Femur (tissue), 1 donor: ENCODE measurements at regions not wholly inside any gene's neighbourhood (a gene's known extent, or its start where the extent isn't known, plus 50 kb on each side); places are given as distances from the start of the nearest gene placed in this dataset.

Experiments
- DNase-seq: peaks from one replicate; pipeline ENCODE4 v3.0.0-alpha.2; 2017

DNA sequence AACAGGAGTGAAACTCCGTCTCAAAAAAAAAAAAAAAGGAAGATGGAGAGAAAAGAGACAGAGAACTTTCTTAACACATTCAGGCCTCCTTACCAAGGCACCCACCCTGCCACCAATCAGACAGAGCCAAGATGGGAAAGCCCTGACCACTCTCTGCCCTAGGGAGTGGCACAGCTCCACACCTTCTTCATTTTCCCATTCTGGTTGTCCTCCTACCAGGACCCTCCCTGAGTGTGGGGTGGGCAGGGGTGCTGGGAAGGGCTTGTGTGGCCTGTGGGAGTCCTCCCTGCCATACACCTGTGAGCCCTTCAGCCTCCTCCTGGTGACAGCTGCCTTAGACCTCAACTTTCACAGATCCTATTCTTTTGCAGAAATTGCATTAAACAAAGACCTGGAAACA, 513.6 kb downstream of the BCL11B start:
- no peak for DNase-seq

- DNase-seq, result no peak
These were observed 510.0 kb downstream of the BCL11B start for GRCh38 chr14:98761993-98762392.

- DNase-seq, result no peak
These were observed 505.2 kb downstream of the BCL11B start for GRCh38 chr14:98766818-98767217.

DNA sequence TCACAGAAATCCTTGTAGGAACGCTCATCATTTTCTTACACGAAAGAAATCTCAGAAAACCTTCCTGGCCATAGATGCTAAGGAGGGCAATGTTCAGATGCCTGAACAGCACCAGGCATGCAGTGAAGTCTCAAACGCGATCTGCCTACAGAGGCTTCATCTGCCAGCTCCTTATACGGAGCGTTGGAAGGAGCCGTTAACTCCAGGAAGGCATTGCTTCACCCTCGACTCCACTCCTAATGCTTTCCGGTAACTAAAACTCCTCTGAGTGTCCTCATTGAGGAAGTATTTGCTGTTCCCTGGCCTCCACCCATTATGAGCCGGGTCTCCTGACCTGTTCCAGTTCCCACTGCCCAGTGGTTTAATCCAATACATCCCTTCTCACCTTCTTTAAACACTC, 502.7 kb downstream of the BCL11B start:
- DNase-seq, result no peak

DNA sequence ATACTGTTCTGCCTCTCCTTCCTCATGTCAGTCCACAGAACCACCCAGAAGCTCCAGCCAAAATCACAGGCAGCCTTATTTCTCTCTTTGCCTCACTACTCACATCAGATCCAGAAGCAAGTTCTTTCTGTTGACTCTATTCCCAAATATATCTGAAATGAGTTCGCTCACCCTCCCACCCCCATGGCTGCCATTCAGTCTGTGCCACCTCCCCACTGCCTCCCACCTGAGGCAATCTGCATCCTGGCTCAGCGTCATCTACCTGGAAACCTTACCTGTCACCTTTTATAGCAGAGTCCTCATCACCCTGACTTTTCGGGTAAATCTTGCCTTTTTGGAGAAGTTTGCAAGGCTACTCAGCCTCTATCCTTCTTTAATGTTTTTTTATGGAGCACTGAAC, 501.8 kb downstream of the BCL11B start:
- no peak for DNase-seq

GRCh38 chr14:98773814-98774213, 498.2 kb downstream of the BCL11B start:
- DNase-seq, result no peak

- no peak for DNase-seq
These were observed 496.1 kb downstream of the BCL11B start for GRCh38 chr14:98775892-98776291.

DNA sequence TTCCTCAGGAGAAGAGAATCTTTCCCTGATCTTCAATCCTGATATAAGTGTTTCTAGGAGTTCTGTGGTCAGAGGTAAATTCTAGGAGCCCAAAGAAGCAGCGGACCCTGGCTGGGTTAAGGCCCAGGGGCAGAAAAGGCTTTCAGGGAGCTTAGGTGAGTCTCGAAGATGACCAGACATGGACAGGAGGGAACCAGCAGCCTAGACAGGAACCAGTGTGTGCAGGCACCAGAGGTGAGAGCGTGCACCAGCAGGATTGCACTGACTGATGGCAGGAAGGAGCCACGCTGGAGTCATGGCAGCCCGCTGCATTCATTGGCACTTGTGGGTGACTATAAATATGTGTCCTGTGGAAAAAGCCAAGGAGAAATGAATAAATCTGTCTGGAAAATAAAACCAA, 489.9 kb downstream of the BCL11B start:
- DNase-seq, result no peak

DNA sequence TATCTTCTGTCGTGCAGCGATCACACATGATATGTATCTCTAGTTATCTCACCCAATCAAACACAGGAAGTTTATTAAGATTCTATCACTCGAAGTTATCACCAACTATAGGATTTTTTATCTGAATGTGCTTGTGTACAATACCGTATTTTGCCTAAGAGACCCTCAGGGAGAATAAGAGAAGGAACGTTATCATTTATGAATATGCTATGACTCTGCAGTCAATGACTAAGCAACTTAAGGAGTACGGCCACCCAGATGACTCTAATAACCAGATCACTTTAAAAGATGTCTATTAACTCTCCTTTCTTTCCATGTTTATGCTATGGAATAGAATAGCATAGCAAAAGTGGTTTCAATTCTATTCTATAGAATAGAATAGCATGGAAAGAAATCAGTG, 486.4 kb downstream of the BCL11B start:
- no peak for DNase-seq

DNA sequence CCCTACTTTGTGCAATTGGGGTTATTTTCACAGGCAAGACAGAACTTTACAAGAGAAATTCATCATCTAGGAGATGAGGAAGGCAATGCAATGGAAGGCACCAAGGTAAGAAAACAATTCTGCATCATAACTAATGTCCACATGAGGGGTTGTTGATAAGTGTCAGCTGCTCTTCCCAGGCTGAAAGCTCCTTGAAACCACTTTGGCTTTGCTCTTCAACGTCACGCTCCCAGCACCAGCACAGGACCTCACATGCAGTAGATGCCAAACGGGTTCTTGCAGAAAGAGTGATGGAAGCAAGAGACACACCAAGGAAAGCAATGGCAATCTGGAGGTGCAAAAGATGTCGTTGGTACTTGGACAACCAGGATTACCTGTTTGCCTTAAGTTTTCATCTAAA, 485.5 kb downstream of the BCL11B start:
- DNase-seq, result no peak

DNA sequence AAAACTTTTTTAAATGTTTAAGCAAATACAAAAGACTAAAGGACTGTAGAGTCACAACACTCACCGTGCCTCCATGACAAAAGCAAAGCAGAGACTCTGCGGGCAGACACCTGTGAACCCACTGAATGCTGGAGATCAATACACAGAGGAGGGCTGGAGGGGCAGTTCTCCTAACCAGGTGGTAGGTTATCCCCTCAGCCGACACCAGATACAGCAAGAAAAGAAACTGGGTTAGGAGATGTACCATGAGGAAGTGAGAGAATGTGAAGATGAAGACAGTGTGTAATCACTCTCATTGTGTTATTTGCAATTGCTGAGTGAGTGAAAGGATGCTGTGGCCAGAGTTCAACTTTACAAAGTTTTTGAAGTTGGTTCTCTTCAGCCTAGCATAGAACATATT, 480.3 kb downstream of the BCL11B start:
- no peak for DNase-seq

- no peak for DNase-seq
These were observed 479.8 kb downstream of the BCL11B start for GRCh38 chr14:98792171-98792570.

DNA sequence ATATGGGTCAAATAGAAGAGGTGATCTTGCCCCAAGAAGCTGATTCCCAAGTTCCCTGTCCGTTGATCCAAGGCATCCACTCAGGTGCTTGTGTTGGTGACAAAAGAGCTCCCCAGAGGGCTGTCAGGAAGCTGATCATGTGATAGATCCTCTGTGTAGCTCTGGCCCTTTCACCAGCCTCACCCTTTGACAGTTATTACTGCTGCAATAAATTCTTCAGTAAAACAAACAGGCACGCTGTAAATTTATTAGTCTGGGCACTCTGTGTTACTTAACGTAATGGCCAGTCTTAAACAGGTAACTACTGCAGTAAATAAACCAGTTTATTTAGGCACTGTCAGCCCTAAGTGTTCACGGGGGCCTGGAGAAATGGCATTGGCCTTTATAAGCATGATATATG, 473.9 kb downstream of the BCL11B start:
- DNase-seq, result no peak

DNA sequence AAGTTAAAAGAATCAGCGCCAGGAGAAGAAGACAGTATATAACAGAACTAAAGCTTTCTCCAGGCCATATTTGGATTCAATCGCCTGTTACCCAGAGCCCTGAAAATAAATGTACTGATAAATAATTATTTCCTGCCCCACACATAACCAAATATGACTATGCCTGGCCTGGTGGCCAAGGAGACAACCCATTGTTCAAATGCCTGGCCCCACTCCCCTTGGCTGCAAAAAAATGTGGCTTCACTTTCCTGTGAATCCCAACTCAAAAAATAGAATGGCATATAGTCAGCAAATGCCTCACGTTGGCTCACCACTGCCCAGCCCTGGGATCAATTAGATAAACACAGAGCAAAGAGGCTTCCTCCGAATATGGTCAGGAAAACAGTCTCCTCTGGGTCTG, 472.1 kb downstream of the BCL11B start:
- DNase-seq, result no peak

DNA sequence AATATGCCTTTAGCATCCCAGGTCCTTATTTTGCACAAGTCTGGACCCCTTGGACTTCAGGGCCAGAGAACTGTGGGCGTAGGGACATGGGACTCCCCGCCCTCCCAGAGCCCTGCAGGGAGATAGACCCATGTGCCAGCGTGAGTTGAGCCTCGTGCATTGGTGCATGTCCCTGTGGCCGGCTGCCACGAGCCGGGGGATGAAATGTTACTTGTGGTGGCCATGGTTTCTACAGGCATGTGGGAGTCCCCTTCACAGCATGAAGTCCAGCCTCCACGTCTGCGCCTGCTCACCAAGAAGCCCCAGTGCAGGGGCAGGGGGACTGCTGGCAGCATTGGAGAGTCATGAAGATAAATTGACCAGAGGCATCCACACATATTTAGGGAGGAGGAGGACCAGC, 470.0 kb downstream of the BCL11B start:
- no peak for DNase-seq

- DNase-seq, result no peak
These were observed 468.8 kb downstream of the BCL11B start for GRCh38 chr14:98803196-98803595.

GRCh38 chr14:98808494-98809407, 463.2 kb downstream of the BCL11B start:
- no peak for DNase-seq

DNA sequence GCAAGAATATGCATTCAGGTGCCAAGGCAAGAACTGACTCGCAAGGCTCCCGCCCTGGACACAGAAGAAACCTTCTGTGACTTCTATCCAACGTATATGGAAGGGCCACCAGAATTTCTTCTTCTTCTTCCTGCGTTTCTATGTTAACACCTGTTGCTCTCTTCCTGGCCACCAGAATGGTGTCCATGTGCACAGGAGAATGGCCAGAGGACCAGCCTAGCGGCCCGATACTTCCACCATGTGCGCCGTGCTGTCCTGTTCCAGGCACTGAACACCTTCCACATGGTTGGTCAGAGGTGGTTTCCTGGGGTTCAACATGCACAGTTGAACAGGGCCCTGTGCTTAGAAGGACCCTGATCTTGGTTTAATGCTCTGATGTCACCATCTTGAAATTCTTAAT, 455.8 kb downstream of the BCL11B start:
- DNase-seq, result no peak

GRCh38 chr14:98816720-98817119, 455.3 kb downstream of the BCL11B start:
- DNase-seq, result no peak

GRCh38 chr14:98819132-98819866, 452.7 kb downstream of the BCL11B start:
- no peak for DNase-seq

DNA sequence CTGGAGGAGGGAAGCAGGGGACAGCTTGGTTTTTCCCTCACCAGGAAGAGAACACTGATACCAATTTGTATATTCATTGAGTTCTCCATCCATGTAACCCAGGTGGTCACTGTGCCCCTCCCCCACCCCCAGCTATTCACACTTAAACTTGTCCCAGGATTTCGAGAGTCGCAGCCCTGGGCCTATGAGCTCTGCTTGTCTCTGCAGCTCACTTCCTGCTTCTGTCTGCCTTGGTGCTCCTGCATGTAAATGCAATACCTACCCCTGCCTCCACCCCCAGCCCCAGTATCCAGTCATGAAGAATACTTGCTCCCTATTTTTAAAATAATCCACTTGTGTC, 452.2 kb downstream of the BCL11B start:
- no peak for DNase-seq

GRCh38 chr14:98822917-98823316, 449.1 kb downstream of the BCL11B start:
- no peak for DNase-seq

DNA sequence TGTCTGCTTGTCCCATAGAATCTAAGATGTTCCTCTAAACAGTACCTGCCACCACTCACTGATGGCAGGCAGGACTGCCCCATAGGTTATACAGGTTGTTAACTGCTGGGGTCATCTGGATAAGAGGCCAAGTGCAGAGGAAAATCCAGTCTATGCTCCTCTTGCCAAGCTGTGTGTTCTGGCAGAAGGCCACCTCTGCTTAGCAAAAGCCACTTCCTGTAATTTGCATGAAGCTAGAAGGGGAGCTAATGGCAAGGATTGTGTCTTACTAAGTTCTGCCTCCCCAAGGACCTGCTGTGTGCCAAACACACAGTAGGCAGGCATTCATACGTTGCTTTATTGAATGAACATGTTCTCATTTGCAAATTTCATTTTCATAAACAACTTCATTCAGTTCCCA, 445.4 kb downstream of the BCL11B start:
- DNase-seq, result no peak

DNA sequence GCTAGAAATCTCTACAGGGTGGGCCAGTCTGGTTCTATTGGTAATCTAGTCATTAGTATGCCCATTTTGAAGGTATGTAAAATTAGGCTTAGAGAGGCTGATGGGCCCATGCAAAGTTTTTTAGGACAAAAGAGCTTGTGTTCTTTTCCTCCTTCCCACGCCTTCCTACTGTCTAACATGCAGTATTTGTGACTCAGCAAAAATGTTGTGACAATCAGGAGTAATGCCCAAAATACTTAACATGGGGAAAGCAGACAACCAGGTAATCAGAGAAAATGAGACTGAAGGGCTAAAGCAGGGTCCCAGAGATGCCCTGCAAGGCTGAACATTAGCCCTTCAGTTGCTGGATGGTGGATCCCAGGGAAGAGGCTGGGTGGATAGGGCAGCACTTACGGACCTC, 437.9 kb downstream of the BCL11B start:
- DNase-seq, result no peak
